GM12878 (cell line): ENCODE measurements at regions not wholly inside any gene's neighbourhood (a gene's known extent, or its start where the extent isn't known, plus 50 kb on each side); places are given as distances from the start of the nearest gene placed in this dataset.

Experiments
- ATAC-seq: fragments of 200-7000 bp; cut with Tn5 transposase; 3 replicates; pipeline ENCODE4 v1.9.1; 2020; ENCODE audit warnings: mild to moderate bottlenecking, moderate library complexity
- BruUV-seq: library from RNA; stranded (reverse); fragments of 400-500 nt; replicated peaks from 2 replicates; lab custom pipeline; 2021; lab: Mats Ljungman, UMichigan
- CTCF ChIA-PET: fragments of 300-600 bp; sonication (Branson Sonifier 250); formaldehyde crosslinking; extraction: SDS; loops from one replicate; lab custom pipeline; 2021; ENCODE audit warnings: inconsistent platforms; lab: Yijun Ruan, JAX
- POLR2A ChIA-PET: fragments of 350-600 bp; formaldehyde crosslinking; extraction: SDS; loops from one replicate; lab custom pipeline; 2021; ENCODE audit warnings: inconsistent platforms; lab: Charles Lee
- RAD21 ChIA-PET: fragments of 300-600 bp; sonication (Branson Sonifier 250); formaldehyde crosslinking; loops from one replicate; lab custom pipeline; 2023; ENCODE audit warnings: antibody characterized with exemption; ENCODE audit not compliant: unreplicated experiment; lab: Charles Lee
- SMC1A ChIA-PET: fragments of 300-600 bp; sonication (Branson Sonifier 250); formaldehyde crosslinking; loops from one replicate; lab custom pipeline; 2023; ENCODE audit not compliant: unreplicated experiment, uncharacterized antibody; lab: Charles Lee
- DNase-seq: peaks from one replicate; pipeline ENCODE4 v3.0.0-alpha.2; 2011; ENCODE audit warnings: low read depth, low spot score
- FAIRE-seq: peaks from 3 replicates; lab custom pipeline; 2011; peaks lifted over from hg19 to GRCh38; lab: Jason Lieb, UNC
- H2AFZ ChIP-seq: 2 replicates; pipeline ENCODE4 v1.6.0; 2011; ENCODE audit warnings: low read depth, low read length, control low read depth; ENCODE audit not compliant: control insufficient read depth
- H3K27ac ChIP-seq: 2 replicates; pipeline ENCODE4 v1.5.1; 2011; ENCODE audit warnings: control low read depth; ENCODE audit not compliant: control insufficient read depth, insufficient read depth
- H3K27me3 ChIP-seq, 2 experiments: replicated peaks in 1 of 2; 2 replicates each; pipeline versions ENCODE4 v1.6.0 to v1.6.1; 2011; ENCODE audit warnings: low read length in 1 of 2; ENCODE audit not compliant: control insufficient read depth in 2 of 2, insufficient read depth in 2 of 2
- H3K36me3 ChIP-seq, 2 experiments: 2 replicates each; pipeline ENCODE4 v1.5.1; 2011; ENCODE audit warnings: low read length in 1 of 2; ENCODE audit not compliant: control insufficient read depth in 2 of 2, insufficient read depth in 2 of 2
- H3K4me1 ChIP-seq: 2 replicates; pipeline ENCODE4 v1.6.1; 2011; ENCODE audit warnings: mild to moderate bottlenecking, low read length, moderate library complexity, mixed read lengths; ENCODE audit not compliant: control insufficient read depth, insufficient read depth
- H3K4me2 ChIP-seq: 2 replicates; pipeline ENCODE4 v1.6.0; 2011; ENCODE audit warnings: control low read depth; ENCODE audit not compliant: control insufficient read depth, insufficient read depth
- H3K4me3 ChIP-seq: fragments of 200-600 bp; sonication (generic); 2 replicates; pipeline ENCODE4 v1.5.1; 2016
- H3K79me2 ChIP-seq: 2 replicates; pipeline ENCODE4 v1.6.0; 2011; ENCODE audit warnings: low read length; ENCODE audit not compliant: control insufficient read depth, insufficient read depth
- H3K9ac ChIP-seq: 2 replicates; pipeline ENCODE4 v1.8.0; 2011; ENCODE audit warnings: low read length, control low read depth, mixed read lengths; ENCODE audit not compliant: control insufficient read depth, insufficient read depth
- H3K9me3 ChIP-seq: replicated peaks from 3 replicates; pipeline ENCODE4 v1.5.1; 2011; ENCODE audit warnings: mild to moderate bottlenecking, low read length; ENCODE audit not compliant: control insufficient read depth, insufficient read depth
- H4K20me1 ChIP-seq: 2 replicates; pipeline ENCODE4 v1.6.0; 2011; ENCODE audit not compliant: control insufficient read depth, insufficient read depth
- BMI1 ChIP-seq: fragments of 450-650 bp; IDR thresholded peaks from 2 replicates; pipeline ENCODE4 v1.6.1; 2016; ENCODE audit warnings: mild to moderate bottlenecking, moderate library complexity, borderline replicate concordance
- CHD2 ChIP-seq: IDR thresholded peaks from 2 replicates; pipeline ENCODE4 v1.6.1; 2011; ENCODE audit warnings: low read depth, low read length, improper control_type of control experiment, borderline replicate concordance
- CREM ChIP-seq: IDR thresholded peaks from 2 replicates; pipeline ENCODE4 v1.6.1; 2014; ENCODE audit warnings: antibody characterized with exemption, low read depth
- HSF1 ChIP-seq: fragments of 150-350 bp; IDR thresholded peaks from 2 replicates; pipeline ENCODE4 v1.6.1; 2014; ENCODE audit warnings: mild to moderate bottlenecking, low read depth, low read length
- NRF1 ChIP-seq: conservative IDR thresholded peaks from 2 replicates; pipeline ENCODE4 v1.6.1; 2011; ENCODE audit warnings: mild to moderate bottlenecking, low read depth, low read length, improper control_type of control experiment
- RAD21 ChIP-seq: IDR thresholded peaks from 2 replicates; pipeline ENCODE4 v1.6.1; 2011; ENCODE audit warnings: mild to moderate bottlenecking, low read depth, low read length, moderate library complexity; ENCODE audit not compliant: insufficient read depth
- RELB ChIP-seq: fragments of 450-650 bp; IDR thresholded peaks from 2 replicates; pipeline ENCODE4 v1.6.1; 2017; ENCODE audit warnings: low read depth, mild to moderate bottlenecking, moderate library complexity
- SIN3A ChIP-seq: IDR thresholded peaks from 2 replicates; pipeline ENCODE4 v1.6.1; 2012; ENCODE audit warnings: low read depth, low read length, improper control_type of control experiment
- SMARCA5 ChIP-seq: fragments of 450-650 bp; IDR thresholded peaks from 2 replicates; pipeline ENCODE4 v1.6.1; 2017; ENCODE audit warnings: mild to moderate bottlenecking
- ZBED1 ChIP-seq: IDR thresholded peaks from 2 replicates; pipeline ENCODE4 v1.6.1; 2016; ENCODE audit warnings: borderline replicate concordance
- ZNF217 ChIP-seq: fragments of 450-650 bp; IDR thresholded peaks from 2 replicates; pipeline ENCODE4 v1.6.1; 2017; ENCODE audit warnings: antibody characterized with exemption, mild to moderate bottlenecking
- ZNF24 ChIP-seq: fragments of 450-650 bp; IDR thresholded peaks from 2 replicates; pipeline ENCODE4 v1.6.1; 2017; ENCODE audit warnings: antibody characterized with exemption, mild to moderate bottlenecking
- ZNF622 ChIP-seq: fragments of 450-650 bp; IDR thresholded peaks from 2 replicates; pipeline ENCODE4 v1.6.1; 2017; ENCODE audit warnings: mild to moderate bottlenecking, inconsistent platforms
- WGBS: methylation state at CpG from one replicate; pipeline ENCODE4 v1.1.6; 2016; ENCODE audit warnings: low lambda C conversion rate; ENCODE audit not compliant: insufficient replicate concordance, insufficient coverage; ENCODE audit errors: missing lambda C conversion rate; 5-methylcytosine and 5-hydroxymethylcytosine counted together
- in situ Hi-C: fragments of 300-500 bp; cut with MboI; formaldehyde crosslinking; loops from 9 replicates; pipeline ENCODE4 v1.14.3; 2018; ENCODE audit warnings: mixed read lengths
- intact Hi-C: fragments of 100-400 bp; cut with micrococcal nuclease; formaldehyde crosslinking; loops from one replicate; pipeline ENCODE4 v1.14.2; 2022; ENCODE audit not compliant: unreplicated experiment
- TF ChIP-seq, protein P1 (sequence below): IDR thresholded peaks from 2 replicates; pipeline ENCODE4 v1.6.1; 2011; ENCODE audit warnings: borderline replicate concordance, low read depth, mild to moderate bottlenecking, moderate library complexity, mixed read lengths, low read length; ENCODE audit not compliant: insufficient read depth; ENCODE audit errors: extremely low read length
- TF ChIP-seq, protein P2 (sequence below): fragments of 450-650 bp; IDR thresholded peaks from 2 replicates; pipeline ENCODE4 v1.6.1; 2018; ENCODE audit warnings: mild to moderate bottlenecking, low read depth, moderate library complexity; ENCODE audit not compliant: partially characterized antibody
- TF ChIP-seq, protein P3 (sequence below): fragments of 450-650 bp; formaldehyde crosslinking; IDR thresholded peaks from 2 replicates; pipeline ENCODE4 v1.5.0; 2022; ENCODE audit warnings: mild to moderate bottlenecking, missing genetic modification characterization

DNA sequence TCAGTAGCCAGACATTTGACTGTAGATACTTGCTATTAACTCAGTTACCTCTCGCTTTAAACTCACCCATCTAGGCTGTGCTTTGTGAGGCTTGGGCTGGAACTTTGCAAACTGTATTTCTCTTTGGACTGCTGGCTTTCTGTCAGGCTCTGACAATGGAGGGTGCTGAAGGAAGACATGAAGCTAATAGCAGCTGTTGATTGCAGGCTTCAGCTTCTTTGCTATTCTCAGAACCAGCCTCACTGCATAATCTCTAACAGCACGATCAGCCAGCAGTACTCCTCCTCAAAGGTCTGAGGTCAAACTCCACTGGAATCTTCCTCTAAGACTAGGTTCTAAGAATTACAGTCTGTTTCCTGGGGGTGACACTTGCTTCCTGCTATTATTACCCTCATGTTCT, 295.6 kb downstream of the ZBBX start:
- Histone ChIP-seq H3K4me3 (no peak overlapping the region), H3K9ac (no peak overlapping the region), H3K36me3 (no peaks in the 10 kb centered on the region), H3K4me1 (no peaks in the 10 kb centered on the region), H3K79me2 (no peaks in the 10 kb centered on the region), H3K4me2 (no peak overlapping the region), H3K27ac (no peak overlapping the region), H4K20me1 (no peaks in the 10 kb centered on the region), H2AFZ (no peak overlapping the region), H3K9me3 (no peaks in the 10 kb centered on the region), H3K27me3 (no peaks in the 10 kb centered on the region)
- POLR2A ChIA-PET: no interaction called here
- RAD21 ChIA-PET: no interaction called here
- no peak for DNase-seq
- no peak for ATAC-seq
- CTCF ChIA-PET: no interaction called here
- intact Hi-C loops (no loop called here), in situ Hi-C loops (no loop called here)
- 0% methylated on average over 2 of the region's 2 CpGs for WGBS
- BruUV-seq: no TSS peak
- no peak for FAIRE-seq
- SMC1A ChIA-PET: no interaction called here
- no peak for TF ChIP-seq NRF1
- no peak for TF ChIP-seq RAD21
- TF ChIP-seq, protein P1, sequence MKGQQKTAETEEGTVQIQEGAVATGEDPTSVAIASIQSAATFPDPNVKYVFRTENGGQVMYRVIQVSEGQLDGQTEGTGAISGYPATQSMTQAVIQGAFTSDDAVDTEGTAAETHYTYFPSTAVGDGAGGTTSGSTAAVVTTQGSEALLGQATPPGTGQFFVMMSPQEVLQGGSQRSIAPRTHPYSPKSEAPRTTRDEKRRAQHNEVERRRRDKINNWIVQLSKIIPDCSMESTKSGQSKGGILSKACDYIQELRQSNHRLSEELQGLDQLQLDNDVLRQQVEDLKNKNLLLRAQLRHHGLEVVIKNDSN: no peak
- no peak for TF ChIP-seq RELB
- TF ChIP-seq SIN3A: no peak
- TF ChIP-seq ZBED1: no peak
- TF ChIP-seq HSF1: no peak
- TF ChIP-seq ZNF622: no peak
- TF ChIP-seq ZNF24: no peak
- TF ChIP-seq, protein P2, sequence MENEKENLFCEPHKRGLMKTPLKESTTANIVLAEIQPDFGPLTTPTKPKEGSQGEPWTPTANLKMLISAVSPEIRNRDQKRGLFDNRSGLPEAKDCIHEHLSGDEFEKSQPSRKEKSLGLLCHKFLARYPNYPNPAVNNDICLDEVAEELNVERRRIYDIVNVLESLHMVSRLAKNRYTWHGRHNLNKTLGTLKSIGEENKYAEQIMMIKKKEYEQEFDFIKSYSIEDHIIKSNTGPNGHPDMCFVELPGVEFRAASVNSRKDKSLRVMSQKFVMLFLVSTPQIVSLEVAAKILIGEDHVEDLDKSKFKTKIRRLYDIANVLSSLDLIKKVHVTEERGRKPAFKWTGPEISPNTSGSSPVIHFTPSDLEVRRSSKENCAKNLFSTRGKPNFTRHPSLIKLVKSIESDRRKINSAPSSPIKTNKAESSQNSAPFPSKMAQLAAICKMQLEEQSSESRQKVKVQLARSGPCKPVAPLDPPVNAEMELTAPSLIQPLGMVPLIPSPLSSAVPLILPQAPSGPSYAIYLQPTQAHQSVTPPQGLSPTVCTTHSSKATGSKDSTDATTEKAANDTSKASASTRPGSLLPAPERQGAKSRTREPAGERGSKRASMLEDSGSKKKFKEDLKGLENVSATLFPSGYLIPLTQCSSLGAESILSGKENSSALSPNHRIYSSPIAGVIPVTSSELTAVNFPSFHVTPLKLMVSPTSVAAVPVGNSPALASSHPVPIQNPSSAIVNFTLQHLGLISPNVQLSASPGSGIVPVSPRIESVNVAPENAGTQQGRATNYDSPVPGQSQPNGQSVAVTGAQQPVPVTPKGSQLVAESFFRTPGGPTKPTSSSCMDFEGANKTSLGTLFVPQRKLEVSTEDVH: no peak
- no peak for TF ChIP-seq SMARCA5
- TF ChIP-seq CHD2: no peak
- no peak for TF ChIP-seq BMI1
- no peak for TF ChIP-seq ZNF217
- TF ChIP-seq, protein P3, sequence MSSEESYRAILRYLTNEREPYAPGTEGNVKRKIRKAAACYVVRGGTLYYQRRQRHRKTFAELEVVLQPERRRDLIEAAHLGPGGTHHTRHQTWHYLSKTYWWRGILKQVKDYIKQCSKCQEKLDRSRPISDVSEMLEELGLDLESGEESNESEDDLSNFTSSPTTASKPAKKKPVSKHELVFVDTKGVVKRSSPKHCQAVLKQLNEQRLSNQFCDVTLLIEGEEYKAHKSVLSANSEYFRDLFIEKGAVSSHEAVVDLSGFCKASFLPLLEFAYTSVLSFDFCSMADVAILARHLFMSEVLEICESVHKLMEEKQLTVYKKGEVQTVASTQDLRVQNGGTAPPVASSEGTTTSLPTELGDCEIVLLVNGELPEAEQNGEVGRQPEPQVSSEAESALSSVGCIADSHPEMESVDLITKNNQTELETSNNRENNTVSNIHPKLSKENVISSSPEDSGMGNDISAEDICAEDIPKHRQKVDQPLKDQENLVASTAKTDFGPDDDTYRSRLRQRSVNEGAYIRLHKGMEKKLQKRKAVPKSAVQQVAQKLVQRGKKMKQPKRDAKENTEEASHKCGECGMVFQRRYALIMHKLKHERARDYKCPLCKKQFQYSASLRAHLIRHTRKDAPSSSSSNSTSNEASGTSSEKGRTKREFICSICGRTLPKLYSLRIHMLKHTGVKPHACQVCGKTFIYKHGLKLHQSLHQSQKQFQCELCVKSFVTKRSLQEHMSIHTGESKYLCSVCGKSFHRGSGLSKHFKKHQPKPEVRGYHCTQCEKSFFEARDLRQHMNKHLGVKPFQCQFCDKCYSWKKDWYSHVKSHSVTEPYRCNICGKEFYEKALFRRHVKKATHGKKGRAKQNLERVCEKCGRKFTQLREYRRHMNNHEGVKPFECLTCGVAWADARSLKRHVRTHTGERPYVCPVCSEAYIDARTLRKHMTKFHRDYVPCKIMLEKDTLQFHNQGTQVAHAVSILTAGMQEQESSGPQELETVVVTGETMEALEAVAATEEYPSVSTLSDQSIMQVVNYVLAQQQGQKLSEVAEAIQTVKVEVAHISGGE: no peak
- no peak for TF ChIP-seq CREM
